GM12878 (cell line): ENCODE measurements at regions not wholly inside any gene's neighbourhood (a gene's known extent, or its start where the extent isn't known, plus 50 kb on each side); places are given as distances from the start of the nearest gene placed in this dataset.

Source experiments
- ATAC-seq: fragments of 200-7000 bp; cut with Tn5 transposase; 3 replicates; pipeline ENCODE4 v1.9.1; 2020; ENCODE audit warnings: mild to moderate bottlenecking, moderate library complexity
- BruUV-seq: library from RNA; stranded (reverse); fragments of 400-500 nt; replicated peaks from 2 replicates; lab custom pipeline; 2021; lab: Mats Ljungman, UMichigan
- CTCF ChIA-PET: fragments of 300-600 bp; sonication (Branson Sonifier 250); formaldehyde crosslinking; extraction: SDS; loops from one replicate; lab custom pipeline; 2021; ENCODE audit warnings: inconsistent platforms; lab: Yijun Ruan, JAX
- POLR2A ChIA-PET: fragments of 350-600 bp; formaldehyde crosslinking; extraction: SDS; loops from one replicate; lab custom pipeline; 2021; ENCODE audit warnings: inconsistent platforms; lab: Charles Lee
- RAD21 ChIA-PET: fragments of 300-600 bp; sonication (Branson Sonifier 250); formaldehyde crosslinking; loops from one replicate; lab custom pipeline; 2023; ENCODE audit warnings: antibody characterized with exemption; ENCODE audit not compliant: unreplicated experiment; lab: Charles Lee
- SMC1A ChIA-PET: fragments of 300-600 bp; sonication (Branson Sonifier 250); formaldehyde crosslinking; loops from one replicate; lab custom pipeline; 2023; ENCODE audit not compliant: unreplicated experiment, uncharacterized antibody; lab: Charles Lee
- DNase-seq: peaks from one replicate; pipeline ENCODE4 v3.0.0-alpha.2; 2011; ENCODE audit warnings: low read depth, low spot score
- FAIRE-seq: peaks from 3 replicates; lab custom pipeline; 2011; peaks lifted over from hg19 to GRCh38; lab: Jason Lieb, UNC
- H2AFZ ChIP-seq: 2 replicates; pipeline ENCODE4 v1.6.0; 2011; ENCODE audit warnings: low read depth, low read length, control low read depth; ENCODE audit not compliant: control insufficient read depth
- H3K27ac ChIP-seq: 2 replicates; pipeline ENCODE4 v1.5.1; 2011; ENCODE audit warnings: control low read depth; ENCODE audit not compliant: control insufficient read depth, insufficient read depth
- H3K27me3 ChIP-seq, 2 experiments: replicated peaks in 1 of 2; 2 replicates each; pipeline versions ENCODE4 v1.6.0 to v1.6.1; 2011; ENCODE audit warnings: low read length in 1 of 2; ENCODE audit not compliant: control insufficient read depth in 2 of 2, insufficient read depth in 2 of 2
- H3K36me3 ChIP-seq, 2 experiments: 2 replicates each; pipeline ENCODE4 v1.5.1; 2011; ENCODE audit warnings: low read length in 1 of 2; ENCODE audit not compliant: control insufficient read depth in 2 of 2, insufficient read depth in 2 of 2
- H3K4me1 ChIP-seq: 2 replicates; pipeline ENCODE4 v1.6.1; 2011; ENCODE audit warnings: mild to moderate bottlenecking, low read length, moderate library complexity, mixed read lengths; ENCODE audit not compliant: control insufficient read depth, insufficient read depth
- H3K4me2 ChIP-seq: 2 replicates; pipeline ENCODE4 v1.6.0; 2011; ENCODE audit warnings: control low read depth; ENCODE audit not compliant: control insufficient read depth, insufficient read depth
- H3K4me3 ChIP-seq: fragments of 200-600 bp; sonication (generic); 2 replicates; pipeline ENCODE4 v1.5.1; 2016
- H3K79me2 ChIP-seq: 2 replicates; pipeline ENCODE4 v1.6.0; 2011; ENCODE audit warnings: low read length; ENCODE audit not compliant: control insufficient read depth, insufficient read depth
- H3K9ac ChIP-seq: 2 replicates; pipeline ENCODE4 v1.8.0; 2011; ENCODE audit warnings: low read length, control low read depth, mixed read lengths; ENCODE audit not compliant: control insufficient read depth, insufficient read depth
- H3K9me3 ChIP-seq: replicated peaks from 3 replicates; pipeline ENCODE4 v1.5.1; 2011; ENCODE audit warnings: mild to moderate bottlenecking, low read length; ENCODE audit not compliant: control insufficient read depth, insufficient read depth
- H4K20me1 ChIP-seq: 2 replicates; pipeline ENCODE4 v1.6.0; 2011; ENCODE audit not compliant: control insufficient read depth, insufficient read depth
- HDAC6 ChIP-seq: fragments of 200-600 bp; sonication (generic); IDR thresholded peaks from one replicate; pipeline ENCODE4 v1.8.0; 2017; ENCODE audit warnings: antibody characterized with exemption; ENCODE audit not compliant: unreplicated experiment
- KLF5 ChIP-seq: fragments of 450-650 bp; IDR thresholded peaks from 2 replicates; pipeline ENCODE4 v1.6.1; 2014; ENCODE audit warnings: mild to moderate bottlenecking; ENCODE audit not compliant: partially characterized antibody
- NFXL1 ChIP-seq: fragments of 450-650 bp; IDR thresholded peaks from 2 replicates; pipeline ENCODE4 v1.6.1; 2017; ENCODE audit warnings: antibody characterized with exemption, mild to moderate bottlenecking, borderline replicate concordance
- NFYB ChIP-seq: IDR thresholded peaks from 2 replicates; pipeline ENCODE4 v1.6.1; 2011; ENCODE audit warnings: low read depth, mild to moderate bottlenecking, low read length, improper control_type of control experiment, moderate library complexity; ENCODE audit not compliant: insufficient read depth
- NR2C1 ChIP-seq: fragments of 450-650 bp; IDR thresholded peaks from 2 replicates; pipeline ENCODE4 v1.6.1; 2017; ENCODE audit warnings: antibody characterized with exemption, mild to moderate bottlenecking, moderate library complexity
- NR2C2 ChIP-seq: IDR thresholded peaks from 2 replicates; pipeline ENCODE4 v1.6.1; 2011; ENCODE audit warnings: borderline replicate concordance, low read depth; ENCODE audit not compliant: control insufficient read depth, insufficient read length
- NR2F1 ChIP-seq: fragments of 450-650 bp; conservative IDR thresholded peaks from 2 replicates; pipeline ENCODE4 v1.6.1; 2017; ENCODE audit warnings: mild to moderate bottlenecking
- PML ChIP-seq: IDR thresholded peaks from 2 replicates; pipeline ENCODE4 v1.6.1; 2012; ENCODE audit warnings: low read length, inconsistent platforms
- SMAD5 ChIP-seq: IDR thresholded peaks from 2 replicates; pipeline ENCODE4 v1.6.1; 2016; ENCODE audit warnings: antibody characterized with exemption, low read depth
- SMC3 ChIP-seq: IDR thresholded peaks from 2 replicates; pipeline ENCODE4 v1.6.1; 2011; ENCODE audit warnings: low read length, improper control_type of control experiment, borderline replicate concordance
- TBL1XR1 ChIP-seq: IDR thresholded peaks from 2 replicates; pipeline ENCODE4 v1.6.1; 2012; ENCODE audit warnings: low read depth, low read length, improper control_type of control experiment
- WGBS: methylation state at CpG from one replicate; pipeline ENCODE4 v1.1.6; 2016; ENCODE audit warnings: low lambda C conversion rate; ENCODE audit not compliant: insufficient replicate concordance, insufficient coverage; ENCODE audit errors: missing lambda C conversion rate; 5-methylcytosine and 5-hydroxymethylcytosine counted together
- in situ Hi-C: fragments of 300-500 bp; cut with MboI; formaldehyde crosslinking; loops from 9 replicates; pipeline ENCODE4 v1.14.3; 2018; ENCODE audit warnings: mixed read lengths
- intact Hi-C: fragments of 100-400 bp; cut with micrococcal nuclease; formaldehyde crosslinking; loops from one replicate; pipeline ENCODE4 v1.14.2; 2022; ENCODE audit not compliant: unreplicated experiment
- TF ChIP-seq, protein P1 (sequence below), 3 experiments: IDR thresholded peaks in 2 of 3; conservative IDR thresholded peaks in 1 of 3; 2 replicates each; pipeline ENCODE4 v1.5.1; 2011; ENCODE audit warnings: low read depth in 3 of 3, low read length in 3 of 3, mild to moderate bottlenecking in 3 of 3, control low read depth in 2 of 3, moderate library complexity in 2 of 3, inconsistent platforms in 1 of 3, mixed read lengths in 1 of 3; ENCODE audit not compliant: control insufficient read depth in 2 of 3, insufficient read depth in 1 of 3; ENCODE audit errors: extremely low read depth in 1 of 3
- TF ChIP-seq, protein P2 (sequence below): fragments of 450-650 bp; IDR thresholded peaks from 2 replicates; pipeline ENCODE4 v1.6.1; 2017; ENCODE audit warnings: antibody characterized with exemption, mild to moderate bottlenecking, moderate library complexity
- TF ChIP-seq, protein P3 (sequence below): IDR thresholded peaks from 2 replicates; pipeline ENCODE4 v1.6.1; 2011; ENCODE audit warnings: low read depth, mild to moderate bottlenecking, low read length, moderate library complexity, borderline replicate concordance; ENCODE audit errors: extremely low read depth
- TF ChIP-seq, protein P4 (sequence below): IDR thresholded peaks from 2 replicates; pipeline ENCODE4 v1.6.1; 2011; ENCODE audit warnings: low read depth, low read length, improper control_type of control experiment, borderline replicate concordance

DNA sequence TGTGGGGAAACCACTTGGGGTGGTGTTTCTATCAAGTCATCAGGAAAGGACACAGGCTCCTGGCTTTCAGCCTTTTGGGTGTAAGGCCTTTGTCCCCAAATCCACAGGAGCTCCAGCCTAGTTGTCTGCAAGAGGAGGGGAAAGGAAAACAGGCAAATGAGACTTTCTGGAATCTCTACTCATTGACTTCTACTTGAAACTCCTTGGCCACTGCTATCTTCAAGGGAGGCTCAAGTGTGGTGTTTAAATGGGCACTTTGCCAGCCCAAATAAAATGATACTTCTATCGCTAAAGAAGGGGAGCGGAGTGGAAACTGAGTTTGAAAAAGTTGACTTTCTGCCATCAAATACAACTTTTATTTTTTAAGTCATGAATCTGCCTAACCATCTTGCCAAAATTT, 445.9 kb upstream of the RGS6 start:
- no peak overlapping the region for H2AFZ ChIP-seq
- SMC1A ChIA-PET, result interaction anchor here (1.4 to 6.1 kb wide), 8 partner anchors 7 to 69 kb away, joined by 3 to 42 read pairs (median 16); no protein-coding TSS in a partner anchor
- H4K20me1 ChIP-seq, result no peaks in the 10 kb centered on the region
- 100% methylated on average over 2 of the region's 2 CpGs for WGBS
- BruUV-seq, result no TSS peak
- no peaks in the 10 kb centered on the region for H3K9me3 ChIP-seq
- H3K27me3 ChIP-seq, result no peaks in the 10 kb centered on the region
- TF ChIP-seq PML (no peak), SMAD5 (no peak), NFXL1 (no peak), NR2F1 (no peak), NR2C1 (no peak), TBL1XR1 (no peak), KLF5 (no peak), NFYB (no peak), SMC3 (no peak), HDAC6 (no peak), NR2C2 (no peak)
- TF ChIP-seq, protein P1, sequence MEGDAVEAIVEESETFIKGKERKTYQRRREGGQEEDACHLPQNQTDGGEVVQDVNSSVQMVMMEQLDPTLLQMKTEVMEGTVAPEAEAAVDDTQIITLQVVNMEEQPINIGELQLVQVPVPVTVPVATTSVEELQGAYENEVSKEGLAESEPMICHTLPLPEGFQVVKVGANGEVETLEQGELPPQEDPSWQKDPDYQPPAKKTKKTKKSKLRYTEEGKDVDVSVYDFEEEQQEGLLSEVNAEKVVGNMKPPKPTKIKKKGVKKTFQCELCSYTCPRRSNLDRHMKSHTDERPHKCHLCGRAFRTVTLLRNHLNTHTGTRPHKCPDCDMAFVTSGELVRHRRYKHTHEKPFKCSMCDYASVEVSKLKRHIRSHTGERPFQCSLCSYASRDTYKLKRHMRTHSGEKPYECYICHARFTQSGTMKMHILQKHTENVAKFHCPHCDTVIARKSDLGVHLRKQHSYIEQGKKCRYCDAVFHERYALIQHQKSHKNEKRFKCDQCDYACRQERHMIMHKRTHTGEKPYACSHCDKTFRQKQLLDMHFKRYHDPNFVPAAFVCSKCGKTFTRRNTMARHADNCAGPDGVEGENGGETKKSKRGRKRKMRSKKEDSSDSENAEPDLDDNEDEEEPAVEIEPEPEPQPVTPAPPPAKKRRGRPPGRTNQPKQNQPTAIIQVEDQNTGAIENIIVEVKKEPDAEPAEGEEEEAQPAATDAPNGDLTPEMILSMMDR (IDR thresholded peaks at IDR 0.05 in 2 of 3, conservative IDR thresholded peaks at IDR 0.05 in 1 of 3; ENCODE audit: control insufficient read depth in 2 of 3, extremely low read depth in 1 of 3, insufficient read depth in 1 of 3, low read depth in 3 of 3, low read length in 3 of 3), result no peak
- TF ChIP-seq, protein P2, sequence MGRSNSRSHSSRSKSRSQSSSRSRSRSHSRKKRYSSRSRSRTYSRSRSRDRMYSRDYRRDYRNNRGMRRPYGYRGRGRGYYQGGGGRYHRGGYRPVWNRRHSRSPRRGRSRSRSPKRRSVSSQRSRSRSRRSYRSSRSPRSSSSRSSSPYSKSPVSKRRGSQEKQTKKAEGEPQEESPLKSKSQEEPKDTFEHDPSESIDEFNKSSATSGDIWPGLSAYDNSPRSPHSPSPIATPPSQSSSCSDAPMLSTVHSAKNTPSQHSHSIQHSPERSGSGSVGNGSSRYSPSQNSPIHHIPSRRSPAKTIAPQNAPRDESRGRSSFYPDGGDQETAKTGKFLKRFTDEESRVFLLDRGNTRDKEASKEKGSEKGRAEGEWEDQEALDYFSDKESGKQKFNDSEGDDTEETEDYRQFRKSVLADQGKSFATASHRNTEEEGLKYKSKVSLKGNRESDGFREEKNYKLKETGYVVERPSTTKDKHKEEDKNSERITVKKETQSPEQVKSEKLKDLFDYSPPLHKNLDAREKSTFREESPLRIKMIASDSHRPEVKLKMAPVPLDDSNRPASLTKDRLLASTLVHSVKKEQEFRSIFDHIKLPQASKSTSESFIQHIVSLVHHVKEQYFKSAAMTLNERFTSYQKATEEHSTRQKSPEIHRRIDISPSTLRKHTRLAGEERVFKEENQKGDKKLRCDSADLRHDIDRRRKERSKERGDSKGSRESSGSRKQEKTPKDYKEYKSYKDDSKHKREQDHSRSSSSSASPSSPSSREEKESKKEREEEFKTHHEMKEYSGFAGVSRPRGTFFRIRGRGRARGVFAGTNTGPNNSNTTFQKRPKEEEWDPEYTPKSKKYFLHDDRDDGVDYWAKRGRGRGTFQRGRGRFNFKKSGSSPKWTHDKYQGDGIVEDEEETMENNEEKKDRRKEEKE, result no peak
- TF ChIP-seq, protein P3, sequence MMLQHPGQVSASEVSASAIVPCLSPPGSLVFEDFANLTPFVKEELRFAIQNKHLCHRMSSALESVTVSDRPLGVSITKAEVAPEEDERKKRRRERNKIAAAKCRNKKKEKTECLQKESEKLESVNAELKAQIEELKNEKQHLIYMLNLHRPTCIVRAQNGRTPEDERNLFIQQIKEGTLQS, result no peak
- TF ChIP-seq, protein P4, sequence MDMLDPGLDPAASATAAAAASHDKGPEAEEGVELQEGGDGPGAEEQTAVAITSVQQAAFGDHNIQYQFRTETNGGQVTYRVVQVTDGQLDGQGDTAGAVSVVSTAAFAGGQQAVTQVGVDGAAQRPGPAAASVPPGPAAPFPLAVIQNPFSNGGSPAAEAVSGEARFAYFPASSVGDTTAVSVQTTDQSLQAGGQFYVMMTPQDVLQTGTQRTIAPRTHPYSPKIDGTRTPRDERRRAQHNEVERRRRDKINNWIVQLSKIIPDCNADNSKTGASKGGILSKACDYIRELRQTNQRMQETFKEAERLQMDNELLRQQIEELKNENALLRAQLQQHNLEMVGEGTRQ, result no peak
- peaks cover 17% of the 10 kb centered on the region for H3K4me1 ChIP-seq
- H3K4me2 ChIP-seq, result no peak overlapping the region
- DNase-seq (no peak), FAIRE-seq (no peak), ATAC-seq (no peak)
- CTCF ChIA-PET, result no interaction called here
- H3K9ac ChIP-seq, result no peak overlapping the region
- H3K4me3 ChIP-seq, result no peak overlapping the region
- POLR2A ChIA-PET, result interaction anchor here (0.6 to 1.8 kb wide), 3 partner anchors 13 to 152 kb away, joined by 3 to 5 read pairs (median 4); no protein-coding TSS in a partner anchor
- in situ Hi-C loops (no loop called here), intact Hi-C loops (no loop called here)
- no peak overlapping the region for H3K27ac ChIP-seq
- peaks cover 14% of the 10 kb centered on the region for H3K79me2 ChIP-seq
- H3K36me3 ChIP-seq, result peaks cover 2 to 10% of the 10 kb centered on the region in 2 experiments; a peak in 2 of 4 replicates
- RAD21 ChIA-PET, result interaction anchor here (1.4 to 2.6 kb wide), 5 partner anchors 11 to 87 kb away, joined by 3 to 9 read pairs (median 6); no protein-coding TSS in a partner anchor
